ENCODE measurements at regions not wholly inside any gene's neighbourhood (a gene's known extent, or its start where the extent isn't known, plus 50 kb on each side); places are given as distances from the start of the nearest gene placed in this dataset.

DNA sequence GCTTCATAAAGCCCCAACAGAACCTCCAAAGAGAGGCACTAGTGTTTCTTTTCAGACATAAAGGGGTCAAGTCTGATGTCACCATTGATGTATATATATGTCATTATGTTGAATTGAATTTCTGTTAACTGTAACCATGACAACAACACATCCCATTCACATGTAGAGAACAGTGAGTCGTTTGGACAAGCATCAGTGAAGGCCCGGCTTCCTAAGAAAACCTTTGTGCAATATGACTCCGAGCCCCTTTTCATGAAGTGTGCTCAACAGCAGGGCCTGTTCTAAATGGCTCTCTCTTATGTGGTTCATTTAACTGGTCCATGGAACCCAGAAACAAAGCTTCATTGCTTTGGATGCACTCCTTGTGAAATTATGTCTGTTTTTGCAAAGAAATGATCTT is 67.2 kb upstream of the UBL3 start:
- H3K4me3 Mint-ChIP-seq = no peak overlapping the region
- H3K27me3 Mint-ChIP-seq = no peaks in the 10 kb centered on the region
- H3K27ac Mint-ChIP-seq = no peak overlapping the region
- no peak for ATAC-seq (replicated peaks)
- no peaks in the 10 kb centered on the region for H3K9me3 Mint-ChIP-seq
- no peaks in the 10 kb centered on the region for H3K36me3 Mint-ChIP-seq (ENCODE audit: low read depth)
- H3K4me1 Mint-ChIP-seq = no peaks in the 10 kb centered on the region

- Mint-ChIP-seq H3K4me1 (no peaks in the 10 kb centered on the region), H3K27ac (no peak overlapping the region), H3K27me3 (no peaks in the 10 kb centered on the region), H3K36me3 (ENCODE audit: low read depth) (no peaks in the 10 kb centered on the region), H3K9me3 (no peaks in the 10 kb centered on the region), H3K4me3 (no peak overlapping the region)
- no peak for ATAC-seq (replicated peaks)
Measured at GRCh38 chr13:29914581-29914980, 64.2 kb upstream of the UBL3 start.

DNA sequence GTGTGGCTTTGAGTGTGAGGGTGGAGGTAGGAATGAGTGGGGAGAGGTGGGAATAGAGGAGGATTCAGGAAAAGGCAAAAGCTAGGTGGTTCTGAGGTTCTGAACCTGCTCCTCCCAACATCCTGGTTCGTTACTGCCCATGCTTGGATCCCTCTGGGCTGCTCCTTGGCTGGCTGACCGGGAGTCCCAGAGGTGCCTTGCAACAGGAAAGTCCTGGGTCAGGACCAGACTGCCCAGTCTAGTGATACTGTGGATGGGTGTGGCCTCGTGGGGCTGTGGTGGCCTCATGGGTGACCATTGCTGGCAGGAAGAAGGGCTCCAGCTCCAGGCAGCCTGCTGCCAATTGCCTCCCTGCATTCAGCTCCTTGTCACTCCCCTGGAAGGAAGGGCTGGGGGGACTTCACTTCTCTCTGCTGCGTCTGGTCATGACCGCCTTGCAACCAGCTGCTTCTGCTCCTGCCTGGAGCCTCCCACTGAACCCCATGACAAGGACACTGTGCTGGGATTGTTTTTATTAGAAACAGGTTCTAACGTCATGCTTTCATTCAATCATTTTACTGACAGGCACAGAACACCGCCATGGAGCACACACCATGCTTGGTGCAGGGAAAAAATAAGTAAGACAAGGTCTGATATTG is 61.5 kb upstream of the UBL3 start:
- no peaks in the 10 kb centered on the region for H3K27me3 Mint-ChIP-seq
- no peak overlapping the region for H3K4me3 Mint-ChIP-seq

DNA sequence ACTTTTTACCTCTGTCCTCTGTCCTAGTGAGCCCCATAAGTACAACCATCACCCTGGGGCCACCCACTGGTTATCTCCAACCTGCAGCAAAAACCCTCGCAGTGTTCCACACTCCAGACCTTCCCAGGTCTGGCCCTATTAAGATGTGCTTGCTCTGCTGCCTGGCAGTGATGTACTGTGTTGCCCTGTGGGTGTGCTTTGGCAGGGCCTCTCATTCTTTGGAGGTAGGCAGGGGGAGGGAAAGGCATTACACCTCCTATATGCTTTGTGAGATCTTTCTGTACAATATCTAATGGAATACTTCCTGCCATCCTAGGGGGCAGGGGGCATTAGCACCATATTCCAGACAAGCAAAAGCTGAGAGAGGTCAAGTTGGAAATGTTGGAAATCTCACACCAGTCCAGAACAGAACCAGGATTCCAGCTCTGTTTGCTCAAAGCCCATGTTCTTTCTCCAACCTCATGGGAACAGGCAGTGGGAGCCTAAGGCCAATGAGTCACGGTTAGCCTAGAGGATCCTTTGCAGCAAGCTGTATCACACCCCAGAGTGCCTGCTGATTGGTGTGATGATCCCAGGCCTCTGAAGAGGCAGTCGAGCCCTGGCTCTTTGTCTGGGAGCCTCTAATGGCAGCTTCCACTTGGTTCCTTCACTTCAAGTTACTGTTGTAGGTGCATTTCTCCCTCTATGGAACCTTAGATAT is 59.7 kb upstream of the UBL3 start:
- Mint-ChIP-seq H3K9me3 (no peaks in the 10 kb centered on the region), H3K27ac (no peak overlapping the region), H3K27me3 (no peaks in the 10 kb centered on the region), H3K4me1 (peaks cover 5% of the 10 kb centered on the region), H3K4me3 (no peak overlapping the region), H3K36me3 (ENCODE audit: low read depth) (no peaks in the 10 kb centered on the region)
- ATAC-seq (replicated peaks) = no peak

More for the DNA sequence above, 61.5 kb upstream of the UBL3 start:
- ATAC-seq (replicated peaks) = no peak
- H3K9me3 Mint-ChIP-seq = no peaks in the 10 kb centered on the region
- peaks cover 5% of the 10 kb centered on the region for H3K4me1 Mint-ChIP-seq
- H3K27ac Mint-ChIP-seq = no peak overlapping the region
- H3K36me3 Mint-ChIP-seq (ENCODE audit: low read depth) = no peaks in the 10 kb centered on the region

GRCh38 chr13:29909081-29909730 is 58.8 kb upstream of the UBL3 start:
- Mint-ChIP-seq H3K9me3 (no peaks in the 10 kb centered on the region), H3K36me3 (ENCODE audit: low read depth) (no peaks in the 10 kb centered on the region), H3K27ac (no peak overlapping the region), H3K27me3 (no peaks in the 10 kb centered on the region), H3K4me3 (no peak overlapping the region), H3K4me1 (peaks cover 5% of the 10 kb centered on the region)
- ATAC-seq (replicated peaks) = no peak

DNA sequence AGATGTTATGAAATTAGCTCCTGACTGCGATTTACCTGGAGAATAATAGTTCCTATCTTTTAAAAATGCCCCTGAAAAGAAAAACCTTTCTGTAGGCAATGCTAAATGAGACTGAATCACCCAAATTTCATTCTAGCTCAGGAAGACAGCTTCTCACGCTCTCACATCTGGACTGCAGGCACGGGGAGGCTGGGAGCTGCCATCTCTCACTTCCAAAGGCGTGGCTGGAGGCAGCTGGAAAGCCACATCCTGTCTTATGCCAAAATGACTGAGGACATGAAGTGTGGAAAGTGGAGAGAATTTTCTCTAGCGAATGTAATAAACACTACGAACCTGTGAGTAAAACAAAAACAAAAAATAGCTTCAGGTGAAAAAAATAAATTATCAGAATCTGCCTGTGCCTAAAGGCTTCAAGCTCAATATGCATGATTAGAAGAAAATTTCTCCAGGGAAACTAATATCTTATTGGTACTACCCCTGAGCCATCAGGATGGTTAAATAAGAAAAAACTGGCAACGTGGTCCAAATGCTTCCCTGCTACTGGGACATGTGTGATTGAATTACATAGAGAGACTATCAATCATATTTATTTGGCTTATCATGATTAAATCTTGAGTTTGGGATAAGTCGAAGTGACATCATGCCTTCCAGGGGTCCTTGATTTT is 58.1 kb upstream of the UBL3 start:
- Mint-ChIP-seq H3K27me3 (no peaks in the 10 kb centered on the region), H3K27ac (no peak overlapping the region), H3K9me3 (no peaks in the 10 kb centered on the region), H3K36me3 (ENCODE audit: low read depth) (no peaks in the 10 kb centered on the region), H3K4me3 (no peak overlapping the region), H3K4me1 (peaks cover 5% of the 10 kb centered on the region)
- no peak for ATAC-seq (replicated peaks)

DNA sequence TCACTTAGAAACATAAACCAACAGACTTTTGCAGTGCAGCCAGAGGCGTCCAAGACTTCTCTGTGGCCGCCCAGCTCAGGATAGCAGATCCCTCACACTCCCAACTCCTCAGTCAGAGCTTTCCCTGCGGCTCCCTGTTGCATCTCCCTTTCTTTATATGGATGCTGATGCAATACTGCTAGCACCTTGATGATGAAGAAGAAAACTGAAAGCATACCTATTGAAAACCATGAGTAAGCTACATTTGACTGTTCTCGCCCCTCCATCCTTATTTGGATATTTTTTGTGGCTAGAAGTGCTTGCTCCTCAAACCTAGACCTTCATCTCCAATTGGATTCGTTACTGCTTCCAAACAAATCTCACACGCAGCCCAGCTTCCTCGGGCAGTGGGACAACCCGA is 57.3 kb upstream of the UBL3 start:
- H3K9me3 Mint-ChIP-seq = no peaks in the 10 kb centered on the region
- ATAC-seq (replicated peaks) = peak; percentile 67
- H3K27me3 Mint-ChIP-seq = no peaks in the 10 kb centered on the region
- no peak overlapping the region for H3K27ac Mint-ChIP-seq
- no peak overlapping the region for H3K4me3 Mint-ChIP-seq
- no peaks in the 10 kb centered on the region for H3K36me3 Mint-ChIP-seq (ENCODE audit: low read depth)
- peaks cover 7% of the 10 kb centered on the region for H3K4me1 Mint-ChIP-seq

- H3K27me3 Mint-ChIP-seq = no peaks in the 10 kb centered on the region
- H3K36me3 Mint-ChIP-seq (ENCODE audit: low read depth) = no peaks in the 10 kb centered on the region
- peaks cover 12% of the 10 kb centered on the region for H3K4me1 Mint-ChIP-seq
- no peak overlapping the region for H3K27ac Mint-ChIP-seq
- no peaks in the 10 kb centered on the region for H3K9me3 Mint-ChIP-seq
- no peak overlapping the region for H3K4me3 Mint-ChIP-seq
- ATAC-seq (replicated peaks) = no peak
Measured at GRCh38 chr13:29906432-29907011, 56.1 kb upstream of the UBL3 start.

DNA sequence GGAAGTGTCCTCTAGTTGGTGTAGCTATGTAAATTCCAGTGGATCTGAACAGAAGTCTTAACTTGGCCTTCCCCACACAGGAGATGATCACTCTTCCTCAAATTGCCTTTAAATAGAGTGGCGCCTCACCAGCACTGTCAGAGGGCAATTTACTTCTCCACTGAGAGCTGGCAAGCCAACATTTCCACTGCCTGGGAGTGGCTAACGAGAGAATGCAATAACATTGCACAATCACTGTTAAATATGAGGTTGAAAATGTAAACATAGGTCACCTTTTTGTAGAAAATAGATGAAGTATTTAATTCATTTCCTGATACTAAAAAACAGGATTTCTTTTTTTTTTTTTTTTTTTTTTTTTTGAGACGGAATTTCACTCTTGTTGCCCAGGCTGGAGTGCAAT is 55.4 kb upstream of the UBL3 start:
- no peaks in the 10 kb centered on the region for H3K9me3 Mint-ChIP-seq
- no peaks in the 10 kb centered on the region for H3K36me3 Mint-ChIP-seq (ENCODE audit: low read depth)
- ATAC-seq (replicated peaks) = no peak
- no peak overlapping the region for H3K4me3 Mint-ChIP-seq
- no peak overlapping the region for H3K27ac Mint-ChIP-seq
- H3K4me1 Mint-ChIP-seq = peaks cover 12% of the 10 kb centered on the region
- no peaks in the 10 kb centered on the region for H3K27me3 Mint-ChIP-seq

GRCh38 chr13:29903996-29904395 is 53.6 kb upstream of the UBL3 start:
- Mint-ChIP-seq H3K9me3 (no peaks in the 10 kb centered on the region), H3K27ac (no peak overlapping the region), H3K4me3 (no peak overlapping the region), H3K27me3 (no peaks in the 10 kb centered on the region), H3K36me3 (ENCODE audit: low read depth) (no peaks in the 10 kb centered on the region), H3K4me1 (peaks cover 12% of the 10 kb centered on the region)
- ATAC-seq (replicated peaks) = no peak

GRCh38 chr13:29903543-29903942 is 53.1 kb upstream of the UBL3 start:
- H3K4me3 Mint-ChIP-seq = no peak overlapping the region
- H3K27ac Mint-ChIP-seq = no peak overlapping the region
- H3K4me1 Mint-ChIP-seq = peaks cover 12% of the 10 kb centered on the region
- H3K9me3 Mint-ChIP-seq = no peaks in the 10 kb centered on the region
- no peaks in the 10 kb centered on the region for H3K36me3 Mint-ChIP-seq (ENCODE audit: low read depth)
- ATAC-seq (replicated peaks) = no peak
- no peaks in the 10 kb centered on the region for H3K27me3 Mint-ChIP-seq

DNA sequence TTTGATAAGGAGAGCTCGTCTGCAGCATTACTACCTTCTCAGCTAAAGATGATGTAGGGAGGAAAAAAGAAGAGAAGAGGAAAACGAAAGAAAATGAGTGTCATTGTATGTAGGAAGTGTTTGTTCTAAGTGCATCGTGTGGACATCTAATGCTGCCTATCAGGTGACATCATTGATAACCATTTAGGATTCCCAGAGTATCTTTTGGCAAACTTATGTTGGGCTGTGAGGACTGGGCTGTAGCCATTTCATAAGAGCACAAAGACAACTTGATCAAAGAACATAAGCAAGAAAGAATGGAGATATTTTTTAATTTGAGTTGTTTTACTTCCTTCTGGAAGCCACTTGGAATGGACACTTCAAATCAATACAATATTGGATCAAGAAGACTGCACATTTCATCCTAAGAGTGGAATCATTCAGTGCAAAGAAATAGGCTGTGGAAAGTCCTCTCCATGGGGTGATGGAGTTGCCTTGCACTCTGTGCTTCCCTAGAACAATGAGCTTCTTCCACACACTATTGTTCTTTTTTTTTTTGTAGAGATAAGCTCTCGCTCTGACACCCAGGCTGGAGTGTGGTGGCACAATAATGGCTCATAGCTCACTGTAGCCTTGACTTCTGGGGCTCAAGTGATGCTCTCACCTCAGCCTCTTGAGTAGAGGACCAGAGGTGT is 52.4 kb upstream of the UBL3 start:
- peak overlapping the region; percentile 59 for H3K4me3 Mint-ChIP-seq
- no peak for ATAC-seq (replicated peaks)
- no peaks in the 10 kb centered on the region for H3K27me3 Mint-ChIP-seq
- peaks cover 11% of the 10 kb centered on the region for H3K4me1 Mint-ChIP-seq
- peak overlapping the region; percentile 10 for H3K27ac Mint-ChIP-seq
- no peaks in the 10 kb centered on the region for H3K36me3 Mint-ChIP-seq (ENCODE audit: low read depth)
- no peaks in the 10 kb centered on the region for H3K9me3 Mint-ChIP-seq

DNA sequence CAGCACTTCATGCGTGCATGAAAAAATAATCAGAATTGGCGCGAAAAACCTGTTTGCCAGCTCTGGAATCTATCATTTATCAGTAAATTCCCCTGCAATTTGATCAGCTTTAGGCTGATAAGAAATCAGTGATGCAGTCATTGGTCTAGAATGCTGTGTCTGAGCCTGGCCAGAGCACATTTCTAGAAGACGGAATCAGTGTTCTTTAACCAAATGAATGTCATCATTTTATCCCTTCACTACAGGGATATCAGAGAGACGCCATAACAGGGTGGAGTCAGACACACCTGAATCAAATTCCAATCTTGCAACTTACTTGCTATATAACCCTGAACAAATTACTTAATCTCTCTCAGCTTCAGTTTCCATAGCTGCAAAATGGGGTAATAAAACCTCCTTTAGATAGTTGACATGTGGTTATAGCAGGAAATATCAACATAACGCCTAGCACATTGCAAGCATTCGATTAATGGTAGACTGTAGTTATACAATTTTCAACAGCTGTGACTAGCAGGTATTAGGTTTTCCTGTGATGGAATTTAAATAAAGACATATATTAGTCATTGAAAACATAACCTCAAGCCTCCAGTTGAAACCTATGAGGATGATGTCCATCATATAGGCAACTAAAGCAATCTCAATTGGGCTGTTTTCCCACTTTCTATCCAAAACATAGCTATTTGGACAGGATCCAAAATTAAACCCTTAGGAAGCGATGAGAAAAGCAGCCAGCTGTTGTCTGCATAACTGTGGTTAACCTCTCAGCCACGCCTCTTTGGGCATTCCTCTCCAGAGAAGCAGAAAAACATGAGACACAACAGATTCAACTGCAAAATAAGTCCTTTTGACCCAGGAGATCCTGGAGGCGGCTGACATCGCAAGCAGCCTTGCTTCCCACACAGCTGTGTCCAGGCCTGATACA is 51.6 kb upstream of the UBL3 start:
- H3K9me3 Mint-ChIP-seq = no peaks in the 10 kb centered on the region
- peak; percentile 64 for ATAC-seq (replicated peaks)
- H3K27ac Mint-ChIP-seq = peak overlapping the region; percentile 10
- H3K4me3 Mint-ChIP-seq = peak overlapping the region; percentile 59
- no peaks in the 10 kb centered on the region for H3K27me3 Mint-ChIP-seq
- no peaks in the 10 kb centered on the region for H3K36me3 Mint-ChIP-seq (ENCODE audit: low read depth)
- H3K4me1 Mint-ChIP-seq = peaks cover 7% of the 10 kb centered on the region

Measured in activated T-helper 17 cell treated with anti-CD3 and anti-CD28 coated beads, Interleukin-2, amount 50 U/mL, for 72 hours (primary cell).